Eye (tissue), 1 donor: ENCODE measurements at regions not wholly inside any gene's neighbourhood (a gene's known extent, or its start where the extent isn't known, plus 50 kb on each side); places are given as distances from the start of the nearest gene placed in this dataset.
A peak's percentile ranks its signal among the peaks of the same experiment; 100 is the strongest.

Source experiments
- DNase-seq: peaks from one replicate; pipeline ENCODE4 v3.0.0-alpha.2; 2015

DNA sequence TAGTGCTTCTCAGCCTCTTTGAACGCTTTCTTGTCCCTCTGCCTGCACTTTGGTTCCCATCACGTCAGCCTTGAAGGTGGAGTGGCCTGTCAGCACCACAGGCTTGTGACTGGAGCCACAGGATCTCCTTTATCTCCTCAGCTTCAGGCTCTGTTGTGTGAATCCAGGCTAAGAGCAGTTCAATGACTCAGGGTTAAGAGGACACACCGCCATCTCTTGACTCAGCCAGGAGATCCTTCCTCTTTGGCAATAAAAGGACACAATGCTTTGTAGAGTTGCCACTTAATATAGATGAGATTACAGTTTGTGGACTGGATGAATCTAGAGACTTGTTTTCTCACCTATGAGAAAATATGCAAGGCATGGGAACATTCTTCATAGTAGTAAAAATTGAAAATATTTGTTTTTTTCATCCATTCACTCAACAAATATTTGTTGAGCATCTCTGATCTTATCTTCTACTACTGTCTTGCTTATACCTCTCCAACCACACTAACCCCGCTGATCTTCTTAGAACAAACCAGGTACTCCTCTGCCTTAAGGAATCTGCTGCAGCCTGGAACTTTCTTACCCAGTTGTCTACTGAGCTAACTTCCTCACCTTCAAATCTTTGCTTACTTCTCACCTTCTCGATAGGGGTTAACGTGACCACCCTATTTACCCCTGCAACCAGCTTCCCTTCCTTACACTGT, 62.3 kb downstream of the UCHL1 start:
- no peak for DNase-seq

DNA sequence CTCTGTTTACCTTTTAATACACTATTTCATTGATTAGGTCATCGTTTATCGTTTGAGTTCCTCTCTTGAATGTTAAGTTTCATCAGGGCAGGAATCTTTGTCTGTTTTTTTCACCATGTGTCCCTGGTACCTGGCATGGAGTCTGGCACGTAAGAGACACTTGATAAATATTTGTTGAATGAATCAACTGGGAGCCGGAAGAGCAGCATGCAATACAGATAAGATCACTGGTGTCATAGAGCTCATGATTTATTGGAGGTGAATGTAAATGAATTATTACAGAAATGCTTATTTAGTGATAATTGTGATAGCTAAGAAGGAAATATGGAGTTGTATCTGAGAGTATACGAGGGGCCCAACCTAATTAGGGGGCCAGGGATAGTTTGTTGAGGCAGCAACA, 62.8 kb downstream of the UCHL1 start:
- DNase-seq, result no peak

DNA sequence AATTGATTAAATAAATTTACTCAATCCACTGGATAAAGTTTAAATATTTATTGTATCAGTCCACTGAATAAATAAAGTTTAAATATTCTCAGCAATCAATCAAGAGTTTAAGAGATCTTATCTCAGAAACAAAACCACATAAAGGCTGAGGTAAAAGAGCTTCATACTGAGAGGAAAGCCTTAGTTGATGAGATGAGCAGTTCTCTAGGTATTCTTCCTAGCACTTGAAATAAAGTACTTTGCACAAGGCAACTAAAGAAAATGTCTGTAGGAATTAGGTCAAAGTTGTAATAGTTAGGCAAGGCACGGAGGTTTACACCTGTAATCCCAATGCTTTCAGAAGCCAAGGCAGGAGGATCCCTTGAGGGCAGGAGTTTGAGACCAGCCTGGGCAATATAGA, 63.5 kb downstream of the UCHL1 start:
- no peak for DNase-seq

DNA sequence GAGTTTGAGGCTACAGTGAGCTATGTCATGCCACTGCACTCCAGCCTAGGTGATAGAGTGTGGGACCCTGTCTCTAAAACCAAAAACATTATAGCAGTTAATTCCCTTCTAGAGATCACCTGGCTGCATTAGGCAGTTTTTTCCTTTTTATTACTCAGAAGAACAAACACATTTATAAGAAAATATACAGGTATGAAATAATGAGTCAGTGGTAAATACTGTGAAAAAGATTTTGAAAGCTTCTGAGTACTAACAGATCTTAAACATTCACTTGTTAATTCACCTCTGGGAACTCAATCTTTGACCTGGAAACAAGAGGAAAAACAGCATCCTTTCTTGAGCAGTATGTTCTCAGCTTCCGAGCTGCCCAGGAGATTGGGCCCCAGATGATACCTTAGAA, 64.1 kb downstream of the UCHL1 start:
- DNase-seq, result no peak

DNA sequence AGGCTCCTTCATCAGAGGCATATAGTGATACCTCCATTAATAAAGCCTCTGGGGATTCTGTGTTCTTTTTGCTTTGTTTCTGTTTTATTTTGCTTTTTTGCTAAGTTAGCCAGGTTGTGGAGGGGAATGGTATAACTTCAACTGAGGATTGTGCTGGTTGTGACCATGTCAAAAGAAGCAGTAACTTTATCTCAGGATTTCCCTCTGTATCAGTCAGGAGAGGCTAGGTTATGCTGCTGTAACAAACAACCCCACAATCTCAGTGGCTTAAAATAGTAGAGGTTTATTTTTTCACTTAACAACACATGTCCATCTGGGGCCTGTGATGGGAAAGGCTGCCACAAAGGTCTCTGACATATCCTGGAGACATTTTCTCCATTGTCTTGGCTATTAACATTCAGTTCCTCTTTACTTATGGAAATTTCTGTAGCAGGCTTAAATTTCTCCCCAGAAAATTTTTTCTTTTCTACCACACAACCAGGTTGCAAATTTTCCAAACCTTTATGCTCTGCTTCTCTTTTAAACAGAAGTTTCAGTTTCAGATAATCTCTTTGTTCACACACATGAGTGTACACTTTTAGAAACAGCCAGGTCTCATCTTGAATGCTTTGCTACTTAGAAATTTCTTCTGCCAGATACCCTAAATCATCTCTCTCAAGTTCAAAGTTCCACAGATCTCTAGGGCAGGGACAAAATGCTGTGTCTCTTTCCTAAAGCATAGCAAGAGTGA, 64.7 kb downstream of the UCHL1 start:
- no peak for DNase-seq

DNA sequence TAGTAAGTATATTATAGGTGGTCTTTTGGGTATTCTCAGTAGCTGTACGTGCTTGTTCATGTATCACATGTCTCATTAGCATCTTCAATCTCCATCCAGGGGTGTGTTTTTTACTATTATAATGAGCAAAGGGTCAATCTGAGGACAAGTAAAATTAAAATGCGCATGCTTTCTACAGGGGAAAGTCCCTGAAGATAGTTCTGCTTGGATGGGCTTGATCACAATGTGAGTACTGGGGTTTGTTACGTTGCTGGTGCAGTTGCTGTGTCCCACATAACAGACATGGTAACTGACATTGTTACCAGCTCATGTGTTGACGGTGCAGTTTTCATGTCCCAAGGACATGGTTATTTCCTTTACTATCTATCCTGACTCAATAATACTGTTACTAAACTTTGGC, 65.9 kb downstream of the UCHL1 start:
- no peak for DNase-seq

DNA sequence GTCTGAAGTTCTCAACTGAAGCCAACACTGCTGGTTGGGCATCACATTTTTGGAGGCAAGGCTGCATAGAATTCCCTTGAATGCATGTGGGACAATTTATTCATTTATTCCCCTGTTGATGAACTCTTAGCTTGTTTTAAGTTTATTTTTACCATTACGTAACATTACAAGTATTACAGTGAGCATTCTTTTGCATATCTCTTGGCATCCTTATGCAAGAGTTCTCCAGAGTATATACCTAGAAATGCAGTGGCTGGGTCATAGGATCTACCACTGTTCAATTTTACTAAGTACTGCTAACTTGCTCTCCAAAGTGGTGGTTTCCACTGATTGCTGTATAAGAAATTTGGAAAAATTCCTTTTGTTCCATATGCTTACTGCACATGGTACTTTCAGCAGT, 66.5 kb downstream of the UCHL1 start:
- DNase-seq, result no peak

DNA sequence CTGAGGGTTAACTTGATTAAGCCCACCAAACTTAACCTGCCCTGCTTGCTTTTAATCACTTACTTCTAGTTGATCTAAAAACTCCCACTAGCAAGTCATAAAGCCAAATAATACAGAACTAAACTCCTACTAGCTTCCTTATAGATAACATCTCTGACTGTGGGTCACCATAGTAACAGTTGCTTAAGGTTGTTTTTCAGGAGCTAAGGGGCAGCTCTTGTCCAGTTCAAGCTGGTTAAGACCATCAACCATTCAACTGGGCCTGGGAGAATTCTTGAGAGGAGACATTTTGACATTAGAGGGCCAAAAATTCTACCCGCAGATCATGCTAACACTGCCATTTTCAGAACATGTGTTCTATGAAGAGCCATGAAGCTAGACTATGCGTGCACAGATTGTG, 67.0 kb downstream of the UCHL1 start:
- DNase-seq, result no peak

DNA sequence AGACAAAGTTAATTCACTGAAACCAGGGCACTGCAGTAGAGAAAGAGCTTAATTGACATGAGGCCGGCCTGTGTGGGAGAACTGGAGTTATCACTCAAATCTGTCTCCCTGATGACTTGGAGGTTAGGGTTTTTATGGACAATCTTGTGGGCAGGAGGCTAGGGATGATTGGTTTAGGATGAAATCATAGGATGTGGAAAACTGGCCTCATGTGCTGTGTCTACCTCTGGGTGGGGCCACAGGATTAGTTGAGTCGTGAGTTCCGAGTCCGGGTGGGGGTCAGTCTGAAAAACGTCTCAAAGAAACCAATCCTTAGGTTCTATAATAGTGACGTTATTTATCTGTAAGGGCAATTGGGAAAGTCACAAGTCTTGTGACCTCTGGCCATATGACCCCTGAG, 68.1 kb downstream of the UCHL1 start:
- no peak for DNase-seq

DNA sequence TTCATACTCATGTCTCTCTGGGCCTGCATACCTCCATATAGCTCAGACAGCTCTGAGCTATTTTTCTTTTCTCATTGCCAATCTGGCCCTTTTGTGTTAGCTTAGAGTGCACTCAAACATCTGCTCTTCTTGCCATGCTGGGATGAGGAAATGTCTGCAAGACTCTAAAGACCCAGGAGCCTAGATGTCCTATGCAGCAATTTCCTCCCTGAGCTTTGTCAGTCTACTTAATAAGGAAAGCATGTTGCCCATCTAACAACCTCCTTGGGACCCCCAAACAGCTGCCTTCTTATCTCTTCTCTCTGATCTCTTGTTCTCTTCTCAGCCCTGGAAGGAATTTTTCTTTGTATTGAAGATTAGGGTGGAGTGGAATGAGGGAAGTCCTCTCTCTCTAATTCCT, 69.2 kb downstream of the UCHL1 start:
- DNase-seq, result no peak

DNA sequence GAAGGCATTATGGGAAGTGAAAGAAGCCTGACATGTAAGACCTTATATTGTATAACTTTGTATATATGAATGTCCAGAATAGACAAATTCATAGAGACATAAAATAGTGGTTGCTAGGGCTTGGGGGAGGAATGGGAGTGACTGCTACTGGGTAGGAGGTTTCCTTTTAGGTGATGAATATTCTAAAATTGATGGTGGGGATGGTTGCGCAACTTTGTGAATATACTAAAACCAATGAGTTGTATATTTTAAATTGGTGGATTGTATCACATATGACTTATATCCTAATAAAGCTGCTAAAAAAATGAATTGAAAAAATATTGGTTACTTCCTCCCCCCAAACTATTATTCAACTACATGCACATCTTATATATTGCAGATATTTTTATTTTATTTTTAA, 70.0 kb downstream of the UCHL1 start:
- DNase-seq, result no peak

DNA sequence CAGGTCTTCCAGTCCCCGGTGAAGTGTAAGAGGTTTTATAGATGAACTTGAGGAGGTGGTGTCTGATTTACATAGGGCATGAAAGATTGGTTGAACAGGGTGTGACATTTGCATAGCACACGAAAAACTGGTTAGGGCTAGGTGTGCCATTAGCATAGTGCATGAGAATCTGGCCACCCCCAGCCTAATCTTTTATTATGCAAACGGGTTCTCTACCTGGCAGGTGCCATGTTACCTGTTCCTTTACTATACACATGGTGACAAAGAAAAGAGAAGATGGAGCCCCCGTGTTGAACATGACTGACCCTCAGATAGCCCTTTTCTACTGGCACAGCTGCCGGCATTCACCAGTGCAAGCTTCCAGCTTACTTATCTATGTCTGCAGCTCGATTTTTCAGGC, 71.0 kb downstream of the UCHL1 start:
- DNase-seq, result no peak

DNA sequence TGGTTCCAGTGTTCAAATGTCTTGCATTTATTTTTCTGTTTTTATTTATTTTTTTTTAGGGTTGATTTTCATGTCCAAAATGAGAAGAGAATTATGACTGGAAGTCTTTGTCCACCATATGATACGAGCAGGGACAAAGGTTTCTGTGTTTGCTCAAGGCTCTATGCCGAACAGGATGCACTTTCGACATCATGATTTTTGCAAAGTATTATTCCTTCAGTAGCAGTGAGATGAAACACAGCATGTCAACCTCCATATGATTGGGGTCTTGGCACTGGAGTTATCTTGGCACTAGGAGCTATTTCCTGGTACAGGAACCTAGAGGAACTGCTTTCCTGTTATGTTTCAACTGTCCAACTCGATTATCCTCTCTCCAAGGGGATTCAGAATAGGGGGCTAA, 72.6 kb downstream of the UCHL1 start:
- no peak for DNase-seq

DNA sequence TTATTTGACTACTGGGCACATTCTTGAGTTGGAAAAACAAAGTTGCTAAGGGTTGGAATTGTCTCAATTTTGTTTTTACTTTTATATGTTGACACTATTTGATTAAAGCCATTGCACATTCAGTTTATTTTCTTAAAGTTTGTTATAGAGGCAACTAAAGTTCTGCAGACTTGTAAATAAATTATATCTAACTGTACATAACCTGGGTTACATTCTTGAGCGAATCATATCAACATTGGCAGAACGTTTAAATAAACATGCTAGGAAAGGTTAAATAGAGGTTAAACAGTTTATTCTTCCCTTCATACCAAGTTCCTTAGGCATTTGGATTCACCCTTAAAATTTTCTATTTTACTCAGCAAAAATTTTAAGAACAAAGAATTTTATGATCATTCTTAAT, 74.5 kb downstream of the UCHL1 start:
- no peak for DNase-seq

DNA sequence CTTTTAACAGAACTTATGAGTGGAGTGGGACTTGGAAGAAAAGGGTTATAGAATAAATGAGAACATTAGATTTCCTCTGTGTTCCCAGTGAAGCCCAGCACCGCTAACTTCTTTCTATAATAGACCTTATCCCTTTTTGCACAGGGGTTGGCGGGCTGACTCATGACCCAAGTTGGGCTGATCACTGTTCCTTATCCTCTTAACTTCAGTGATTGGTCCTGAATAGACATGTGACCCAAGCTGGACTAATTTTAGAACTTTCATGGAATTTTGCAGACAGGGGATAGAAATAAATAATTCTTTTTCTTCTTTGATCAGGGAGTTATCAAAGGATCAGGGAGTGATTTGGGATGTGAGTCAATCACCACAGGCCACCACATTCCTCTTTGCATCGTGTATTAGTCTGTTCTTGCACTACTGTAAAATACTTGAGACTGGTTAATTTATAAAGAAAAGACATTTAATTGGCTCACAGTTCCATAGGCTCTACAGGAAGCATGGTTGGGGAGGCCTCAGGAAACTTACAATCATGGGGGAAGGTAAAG, 75.9 kb downstream of the UCHL1 start:
- no peak for DNase-seq

DNA sequence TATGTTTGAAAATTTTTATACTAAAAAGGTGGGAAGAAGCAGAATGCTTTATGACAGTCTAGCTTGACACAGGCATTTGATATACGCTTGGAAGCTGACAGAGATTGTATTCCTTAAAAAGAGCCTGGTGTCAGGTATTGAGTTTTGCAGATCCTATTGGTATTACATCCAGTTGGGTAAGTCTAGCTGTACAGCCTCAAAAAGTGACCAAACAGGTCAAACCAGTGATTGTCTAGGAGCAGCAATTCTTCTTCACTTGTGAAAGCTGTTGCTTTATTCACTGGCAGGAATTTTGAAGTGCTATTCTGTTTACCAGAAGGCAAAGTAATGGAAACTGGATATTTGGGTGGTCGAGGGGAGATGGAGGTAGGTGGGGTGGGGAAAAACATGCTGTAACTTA, 77.5 kb downstream of the UCHL1 start:
- DNase-seq, result peak; percentile 22

DNA sequence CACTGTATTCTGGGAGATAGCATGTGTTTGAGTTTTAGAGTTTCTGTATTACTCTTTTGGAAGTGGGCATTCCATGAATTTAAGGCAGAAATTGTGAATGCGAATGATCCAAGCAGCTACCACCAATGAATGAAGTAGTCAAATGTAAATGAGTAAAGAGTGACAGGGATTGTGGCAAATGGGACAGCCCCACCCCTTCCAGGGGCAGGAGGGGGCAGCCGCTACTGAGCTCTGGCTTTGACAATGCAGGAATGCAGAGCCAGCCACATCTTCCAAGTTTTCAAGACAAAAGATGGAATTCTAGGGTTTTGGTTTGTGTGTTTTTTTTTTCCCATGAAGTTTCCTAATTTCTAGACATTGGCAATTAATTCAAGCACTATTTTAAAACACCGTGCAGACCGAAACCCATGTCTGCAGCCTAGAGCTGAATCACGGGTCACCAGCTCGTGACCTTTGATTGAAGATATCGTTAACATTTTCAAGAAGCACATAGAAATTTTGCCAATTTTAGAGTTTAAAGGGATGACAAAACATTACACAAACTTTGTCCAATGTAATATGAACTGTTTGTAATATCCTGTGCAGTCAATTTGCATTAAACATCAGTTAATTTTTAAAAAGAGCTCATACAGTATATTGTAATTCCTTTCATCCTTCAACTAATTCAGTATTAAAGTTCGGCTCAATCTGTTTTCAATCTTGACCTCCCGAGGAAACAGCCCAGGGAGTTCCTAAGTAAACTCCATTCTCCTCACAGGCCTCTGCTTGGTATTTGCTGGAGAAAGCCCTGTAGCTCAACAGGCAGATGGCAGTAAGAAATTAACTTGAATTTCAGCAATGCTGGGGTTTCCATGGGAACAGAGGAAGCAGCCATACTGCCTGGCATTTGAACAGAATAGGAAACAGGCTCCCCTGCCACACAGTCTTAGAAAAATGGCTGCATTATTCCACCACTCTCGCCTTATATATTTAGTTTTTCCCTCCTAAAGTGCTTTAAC, 83.4 kb downstream of the UCHL1 start:
- peak; percentile 85 for DNase-seq

DNA sequence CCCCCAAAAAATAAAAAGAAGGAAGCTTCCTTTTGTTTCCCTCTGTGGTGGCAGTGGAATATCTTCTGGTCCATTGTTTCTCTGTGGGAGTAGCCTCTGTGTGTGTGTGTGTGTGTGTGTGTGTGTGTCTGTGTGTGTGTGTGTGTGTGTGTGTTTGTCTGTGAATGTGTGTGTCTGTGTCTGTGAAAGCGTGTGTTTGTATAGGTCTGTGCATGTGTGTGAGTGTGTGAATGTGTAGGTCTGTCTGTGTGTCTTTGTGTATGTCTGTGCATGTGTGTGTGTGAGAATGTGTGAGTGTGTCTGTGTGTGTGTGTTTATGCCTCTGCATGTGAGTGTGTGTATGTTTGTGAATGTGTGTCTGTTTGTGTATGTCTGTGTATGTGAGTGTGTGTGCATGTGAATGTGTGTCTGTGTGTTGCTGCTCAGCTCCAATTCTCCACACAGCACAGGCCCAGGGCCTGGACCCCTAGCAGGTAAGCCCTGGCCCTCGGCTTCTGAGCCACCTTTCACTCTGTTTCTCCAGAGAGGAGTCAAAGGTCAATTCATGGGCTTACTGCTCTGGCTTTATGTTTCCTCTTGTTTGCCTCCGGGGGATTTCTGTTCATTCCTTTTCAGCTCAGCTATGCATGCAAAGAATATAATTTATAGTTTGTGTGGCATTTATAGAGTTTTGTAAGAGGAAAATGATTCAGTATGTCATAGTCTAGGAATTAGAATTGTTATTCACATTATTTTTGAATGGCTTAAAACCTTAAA, 89.8 kb downstream of the UCHL1 start:
- DNase-seq, result peak; percentile 20

DNA sequence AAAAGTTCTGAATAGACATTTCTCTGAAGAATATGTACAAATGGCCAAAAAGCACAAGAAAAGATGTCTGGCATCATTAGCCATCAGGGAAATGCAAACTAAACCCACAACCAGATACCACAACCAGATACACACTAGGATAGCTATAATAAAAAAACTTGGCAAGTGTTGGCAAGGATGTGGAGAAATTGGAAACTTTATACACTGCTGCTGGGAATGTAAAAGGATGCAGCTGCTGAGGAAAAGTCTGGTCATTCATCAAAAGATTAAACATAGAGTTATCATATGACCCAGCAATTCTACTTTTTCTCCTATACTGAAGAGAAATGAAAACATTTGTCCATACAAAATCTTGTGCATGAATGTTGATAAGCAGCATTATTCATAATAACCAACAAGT, 92.3 kb downstream of the UCHL1 start:
- DNase-seq, result no peak

DNA sequence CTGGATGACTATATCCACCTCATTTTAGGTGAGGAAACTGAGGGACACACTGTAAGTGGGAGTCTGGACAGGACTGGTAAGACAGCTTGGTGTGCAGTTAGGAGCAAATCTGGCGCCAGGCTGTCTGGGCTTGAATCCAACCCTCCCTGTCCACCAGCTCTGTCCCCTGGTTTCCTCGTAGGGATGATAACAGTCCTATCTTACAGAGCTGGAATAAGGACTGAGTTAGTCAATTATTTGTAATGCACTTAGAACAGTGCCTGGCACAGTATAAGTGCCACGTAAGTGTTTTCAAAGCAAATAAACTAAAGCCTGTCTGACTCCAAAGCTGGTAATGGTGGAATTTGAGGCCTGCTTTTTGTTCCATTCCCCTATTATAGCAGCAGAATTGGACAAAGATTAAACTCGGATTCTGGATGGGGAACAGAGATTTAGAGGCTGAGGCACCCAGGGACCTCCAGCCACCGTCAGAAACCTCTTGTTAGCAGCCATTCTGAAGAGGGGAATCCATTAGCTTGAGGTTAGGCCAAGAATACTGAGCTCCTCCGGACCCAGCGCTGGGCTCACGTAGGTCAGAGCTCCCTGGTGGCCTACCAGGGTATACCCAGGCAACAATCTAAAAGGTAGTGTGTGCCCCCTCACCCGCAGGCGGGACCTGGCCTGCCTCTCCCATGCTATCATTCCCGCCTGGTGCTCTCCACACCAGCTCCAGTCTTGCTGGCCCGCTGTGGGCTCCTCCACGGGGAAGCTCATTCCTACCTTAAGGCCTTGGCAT, 102.1 kb downstream of the UCHL1 start:
- DNase-seq, result peak; percentile 14

DNA sequence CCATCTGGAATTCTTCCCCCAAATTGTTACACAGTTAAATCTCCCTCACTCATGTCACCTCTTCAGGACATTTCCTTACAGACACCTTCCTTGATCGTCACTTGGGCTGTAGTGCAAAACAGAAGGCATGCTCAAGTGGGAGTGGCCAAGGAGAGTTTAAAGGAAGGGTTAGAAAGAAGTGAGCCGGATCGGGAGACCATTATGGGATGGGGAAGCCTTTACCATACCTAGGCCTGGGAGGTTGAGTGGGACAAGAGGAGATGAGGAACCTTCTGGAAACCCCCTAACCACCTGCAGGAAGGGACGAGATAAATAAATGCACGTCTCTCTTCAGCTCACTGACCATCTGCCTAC, 102.7 kb downstream of the UCHL1 start:
- DNase-seq, result peak; percentile 25

DNA sequence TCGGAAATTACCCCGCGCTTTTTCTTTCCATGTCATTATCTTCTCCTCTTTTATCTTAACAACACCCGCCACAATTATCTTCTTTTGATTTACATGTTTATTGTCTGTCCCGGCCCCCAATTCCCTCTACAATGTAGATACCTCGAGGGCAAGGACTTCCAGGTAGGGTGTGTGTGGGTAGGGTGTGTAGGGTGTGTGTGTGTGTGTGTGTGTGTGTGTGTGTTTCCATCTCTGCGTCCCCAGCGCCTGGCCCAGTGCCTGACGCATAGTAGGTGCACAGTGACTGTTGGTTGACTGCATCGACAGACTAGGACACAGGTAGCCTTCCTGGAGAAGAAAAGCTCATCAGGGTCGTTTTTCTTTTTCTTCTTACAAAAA, 103.1 kb downstream of the UCHL1 start:
- DNase-seq, result no peak
